ENCODE measurements at regions not wholly inside any gene's neighbourhood (a gene's known extent, or its start where the extent isn't known, plus 50 kb on each side); places are given as distances from the start of the nearest gene placed in this dataset.
"Not testable (repeated sequence)": the region's sequence is repeated elsewhere in the genome, so short reads cannot be mapped to it uniquely, and the experiment has no call there.

DNA sequence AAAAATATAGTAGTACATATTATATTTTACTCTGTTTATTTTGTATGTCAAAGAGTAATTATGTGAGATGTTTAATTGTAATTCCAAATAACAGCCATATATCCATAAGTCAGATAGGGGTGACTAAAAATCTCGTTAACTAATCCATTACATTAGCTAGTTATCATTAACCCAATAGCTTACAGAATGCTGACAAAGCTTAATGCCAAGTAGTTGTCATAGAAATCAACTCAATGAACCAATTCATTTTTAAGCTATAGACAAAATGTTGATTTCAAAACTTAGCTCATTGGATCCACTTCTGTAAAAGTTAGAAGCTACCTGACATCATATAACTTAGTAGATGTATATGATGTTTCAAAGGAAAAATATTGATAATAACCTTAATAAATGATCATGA lies 206.7 kb upstream of the SLITRK1 start:
- DNase-seq (ENCODE audit: low read depth): no peak
- Histone ChIP-seq H3K4me2 (ENCODE audit: low read length) (no peak overlapping the region), H2AFZ (ENCODE audit: low read depth, low read length) (no peak overlapping the region), H3K79me2 (ENCODE audit: insufficient read depth, low read length) (no peaks in the 10 kb centered on the region), H3K4me1 (ENCODE audit: insufficient read depth, low read length) (no peaks in the 10 kb centered on the region), H3K9ac (ENCODE audit: low read length) (no peak overlapping the region), H4K20me1 (ENCODE audit: insufficient read depth, low read length) (no peaks in the 10 kb centered on the region), H3K27me3 (ENCODE audit: insufficient read depth, low read length) (no peaks in the 10 kb centered on the region), H3K4me3 (ENCODE audit: insufficient read depth, low read depth, low read length) (no peak overlapping the region), H3K9me3 (ENCODE audit: insufficient read depth, low read depth, low read length) (no peaks in the 10 kb centered on the region), H3K27ac (ENCODE audit: low read depth, low read length) (no peak overlapping the region), H3K36me3 (ENCODE audit: insufficient read depth, low read length) (no peaks in the 10 kb centered on the region)
- H3K9me3 Mint-ChIP-seq (ENCODE audit: unreplicated experiment): peaks cover 5% of the 10 kb centered on the region
- no peak overlapping the region for H3K4me3 Mint-ChIP-seq (ENCODE audit: unreplicated experiment)
- H3K27ac Mint-ChIP-seq (ENCODE audit: unreplicated experiment): no peak overlapping the region
- no peak for FAIRE-seq
- no peaks in the 10 kb centered on the region for H3K4me1 Mint-ChIP-seq (ENCODE audit: low read depth, unreplicated experiment)
- no peak for TF ChIP-seq EZH2 (IDR thresholded peaks at IDR 0.05; ENCODE audit: insufficient read depth, low read length)
- TF ChIP-seq, protein P1, sequence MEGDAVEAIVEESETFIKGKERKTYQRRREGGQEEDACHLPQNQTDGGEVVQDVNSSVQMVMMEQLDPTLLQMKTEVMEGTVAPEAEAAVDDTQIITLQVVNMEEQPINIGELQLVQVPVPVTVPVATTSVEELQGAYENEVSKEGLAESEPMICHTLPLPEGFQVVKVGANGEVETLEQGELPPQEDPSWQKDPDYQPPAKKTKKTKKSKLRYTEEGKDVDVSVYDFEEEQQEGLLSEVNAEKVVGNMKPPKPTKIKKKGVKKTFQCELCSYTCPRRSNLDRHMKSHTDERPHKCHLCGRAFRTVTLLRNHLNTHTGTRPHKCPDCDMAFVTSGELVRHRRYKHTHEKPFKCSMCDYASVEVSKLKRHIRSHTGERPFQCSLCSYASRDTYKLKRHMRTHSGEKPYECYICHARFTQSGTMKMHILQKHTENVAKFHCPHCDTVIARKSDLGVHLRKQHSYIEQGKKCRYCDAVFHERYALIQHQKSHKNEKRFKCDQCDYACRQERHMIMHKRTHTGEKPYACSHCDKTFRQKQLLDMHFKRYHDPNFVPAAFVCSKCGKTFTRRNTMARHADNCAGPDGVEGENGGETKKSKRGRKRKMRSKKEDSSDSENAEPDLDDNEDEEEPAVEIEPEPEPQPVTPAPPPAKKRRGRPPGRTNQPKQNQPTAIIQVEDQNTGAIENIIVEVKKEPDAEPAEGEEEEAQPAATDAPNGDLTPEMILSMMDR (IDR thresholded peaks at IDR 0.05; ENCODE audit: insufficient read depth, low read depth, low read length): no peak
- H3K36me3 Mint-ChIP-seq (ENCODE audit: low read depth, unreplicated experiment): no peaks in the 10 kb centered on the region
- no peaks in the 10 kb centered on the region for H3K27me3 Mint-ChIP-seq (ENCODE audit: low read depth, unreplicated experiment)

DNA sequence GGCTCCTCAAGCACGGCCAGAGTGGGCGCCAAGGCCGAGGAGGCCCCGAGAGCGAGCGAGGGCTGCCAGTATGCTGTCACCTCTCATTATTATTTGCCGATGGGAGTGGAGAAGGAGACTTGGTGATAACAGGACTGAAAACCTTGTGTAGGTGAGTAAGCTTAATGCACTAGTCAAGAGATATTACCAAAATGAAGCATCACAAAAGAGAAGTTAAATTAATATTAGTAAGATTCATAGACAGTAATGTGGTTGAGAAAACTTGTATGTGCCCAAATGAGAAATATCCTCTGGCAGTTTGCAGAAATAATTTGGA lies 204.5 kb upstream of the SLITRK1 start:
- no peak overlapping the region for H3K4me3 ChIP-seq (ENCODE audit: insufficient read depth, low read depth, low read length)

DNA sequence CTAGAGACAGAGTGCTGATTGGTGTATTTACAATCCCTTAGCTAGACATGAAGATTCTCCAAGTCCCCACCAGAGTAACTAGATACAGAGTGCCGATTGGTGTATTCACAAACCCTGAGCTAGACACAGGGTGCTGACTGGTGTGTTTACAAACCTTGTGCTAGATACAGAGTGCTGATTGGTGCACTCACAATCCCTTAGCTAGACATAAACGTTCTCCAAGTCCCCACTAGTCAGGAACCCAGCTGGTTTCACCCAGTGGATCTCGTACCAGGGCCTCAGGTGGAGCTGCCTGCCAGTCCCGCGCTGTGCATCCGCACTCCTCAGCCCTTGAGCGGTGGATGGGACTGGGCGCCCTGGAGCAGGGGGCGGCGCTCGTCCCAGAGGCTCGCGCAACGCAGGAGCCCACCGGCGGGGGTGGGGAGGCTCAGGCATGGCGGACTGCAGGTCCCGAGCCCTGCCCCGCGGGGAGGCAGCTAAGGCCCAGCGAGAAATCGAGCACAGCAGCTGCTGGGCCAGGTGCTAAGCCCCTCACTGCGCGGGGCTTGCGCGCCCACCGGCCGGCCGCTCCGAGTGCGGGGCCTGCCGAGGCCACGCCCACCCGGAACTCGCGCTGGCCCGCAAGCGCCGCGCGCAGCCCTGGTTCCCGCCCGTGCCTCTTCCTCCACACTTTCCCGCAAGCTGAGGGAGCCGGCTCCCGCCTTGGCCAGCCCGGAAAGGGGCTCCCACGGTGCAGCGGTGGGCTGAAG lies 204.0 kb upstream of the SLITRK1 start:
- H3K4me3 Mint-ChIP-seq (ENCODE audit: unreplicated experiment); H3K27me3 ChIP-seq (ENCODE audit: insufficient read depth, low read length); FAIRE-seq; H3K4me3 ChIP-seq (ENCODE audit: insufficient read depth, low read depth, low read length); H3K27ac Mint-ChIP-seq (ENCODE audit: unreplicated experiment); H3K79me2 ChIP-seq (ENCODE audit: insufficient read depth, low read length); H3K9ac ChIP-seq (ENCODE audit: low read length); H3K36me3 Mint-ChIP-seq (ENCODE audit: low read depth, unreplicated experiment); H3K27ac ChIP-seq (ENCODE audit: low read depth, low read length); H2AFZ ChIP-seq (ENCODE audit: low read depth, low read length); DNase-seq (ENCODE audit: low read depth); H4K20me1 ChIP-seq (ENCODE audit: insufficient read depth, low read length); H3K4me1 Mint-ChIP-seq (ENCODE audit: low read depth, unreplicated experiment); H3K27me3 Mint-ChIP-seq (ENCODE audit: low read depth, unreplicated experiment); H3K36me3 ChIP-seq (ENCODE audit: insufficient read depth, low read length); H3K9me3 Mint-ChIP-seq (ENCODE audit: unreplicated experiment); H3K4me2 ChIP-seq (ENCODE audit: low read length); H3K4me1 ChIP-seq (ENCODE audit: insufficient read depth, low read length); H3K9me3 ChIP-seq (ENCODE audit: insufficient read depth, low read depth, low read length): not testable (repeated sequence)

More for the DNA sequence above, 204.5 kb upstream of the SLITRK1 start:
- Histone ChIP-seq H3K27ac (ENCODE audit: low read depth, low read length) (no peak overlapping the region), H3K27me3 (ENCODE audit: insufficient read depth, low read length) (no peaks in the 10 kb centered on the region), H3K36me3 (ENCODE audit: insufficient read depth, low read length) (no peaks in the 10 kb centered on the region), H2AFZ (ENCODE audit: low read depth, low read length) (no peak overlapping the region), H3K9me3 (ENCODE audit: insufficient read depth, low read depth, low read length) (no peaks in the 10 kb centered on the region), H3K4me2 (ENCODE audit: low read length) (no peak overlapping the region), H4K20me1 (ENCODE audit: insufficient read depth, low read length) (no peaks in the 10 kb centered on the region), H3K79me2 (ENCODE audit: insufficient read depth, low read length) (no peaks in the 10 kb centered on the region), H3K4me1 (ENCODE audit: insufficient read depth, low read length) (no peaks in the 10 kb centered on the region), H3K9ac (ENCODE audit: low read length) (no peak overlapping the region)
- no peaks in the 10 kb centered on the region for H3K27me3 Mint-ChIP-seq (ENCODE audit: low read depth, unreplicated experiment)
- DNase-seq (ENCODE audit: low read depth) (no peak), FAIRE-seq (no peak)
- no peak overlapping the region for H3K4me3 Mint-ChIP-seq (ENCODE audit: unreplicated experiment)
- no peaks in the 10 kb centered on the region for H3K4me1 Mint-ChIP-seq (ENCODE audit: low read depth, unreplicated experiment)
- H3K9me3 Mint-ChIP-seq (ENCODE audit: unreplicated experiment): peaks cover 5% of the 10 kb centered on the region
- H3K36me3 Mint-ChIP-seq (ENCODE audit: low read depth, unreplicated experiment): no peaks in the 10 kb centered on the region
- H3K27ac Mint-ChIP-seq (ENCODE audit: unreplicated experiment): no peak overlapping the region
- no peak for TF ChIP-seq EZH2 (IDR thresholded peaks at IDR 0.05; ENCODE audit: insufficient read depth, low read length)
- TF ChIP-seq, protein P1 (IDR thresholded peaks at IDR 0.05; ENCODE audit: insufficient read depth, low read depth, low read length): no peak

All from astrocyte (in vitro differentiated cells and primary cell).